ENCODE measurements at regions not wholly inside any gene's neighbourhood (a gene's known extent, or its start where the extent isn't known, plus 50 kb on each side); places are given as distances from the start of the nearest gene placed in this dataset.
"Not testable (repeated sequence)": the region's sequence is repeated elsewhere in the genome, so short reads cannot be mapped to it uniquely, and the experiment has no call there.

GRCh38 chr5:96316487-96316886, 116.6 kb downstream of the PCSK1 start:
- Histone ChIP-seq H3K36me3 (no peaks in the 10 kb centered on the region), H3K27me3 (no peaks in the 10 kb centered on the region), H3K4me1 (no peaks in the 10 kb centered on the region), H3K9me3 (no peaks in the 10 kb centered on the region), H3K27ac (no peak overlapping the region), H3K4me3 (replicated peaks in 1 of 3) (no peak overlapping the region)
- 83 to 85% methylated on average over 2 of the region's 2 CpGs for WGBS, 2 donors
- TF ChIP-seq POLR2A (IDR thresholded peaks at IDR 0.05): no peak
- TF ChIP-seq, protein P1, sequence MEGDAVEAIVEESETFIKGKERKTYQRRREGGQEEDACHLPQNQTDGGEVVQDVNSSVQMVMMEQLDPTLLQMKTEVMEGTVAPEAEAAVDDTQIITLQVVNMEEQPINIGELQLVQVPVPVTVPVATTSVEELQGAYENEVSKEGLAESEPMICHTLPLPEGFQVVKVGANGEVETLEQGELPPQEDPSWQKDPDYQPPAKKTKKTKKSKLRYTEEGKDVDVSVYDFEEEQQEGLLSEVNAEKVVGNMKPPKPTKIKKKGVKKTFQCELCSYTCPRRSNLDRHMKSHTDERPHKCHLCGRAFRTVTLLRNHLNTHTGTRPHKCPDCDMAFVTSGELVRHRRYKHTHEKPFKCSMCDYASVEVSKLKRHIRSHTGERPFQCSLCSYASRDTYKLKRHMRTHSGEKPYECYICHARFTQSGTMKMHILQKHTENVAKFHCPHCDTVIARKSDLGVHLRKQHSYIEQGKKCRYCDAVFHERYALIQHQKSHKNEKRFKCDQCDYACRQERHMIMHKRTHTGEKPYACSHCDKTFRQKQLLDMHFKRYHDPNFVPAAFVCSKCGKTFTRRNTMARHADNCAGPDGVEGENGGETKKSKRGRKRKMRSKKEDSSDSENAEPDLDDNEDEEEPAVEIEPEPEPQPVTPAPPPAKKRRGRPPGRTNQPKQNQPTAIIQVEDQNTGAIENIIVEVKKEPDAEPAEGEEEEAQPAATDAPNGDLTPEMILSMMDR (IDR thresholded peaks at IDR 0.05): no peak
- intact Hi-C loops (cut with DNase I): no loop called here
- DNase-seq: no peak

DNA sequence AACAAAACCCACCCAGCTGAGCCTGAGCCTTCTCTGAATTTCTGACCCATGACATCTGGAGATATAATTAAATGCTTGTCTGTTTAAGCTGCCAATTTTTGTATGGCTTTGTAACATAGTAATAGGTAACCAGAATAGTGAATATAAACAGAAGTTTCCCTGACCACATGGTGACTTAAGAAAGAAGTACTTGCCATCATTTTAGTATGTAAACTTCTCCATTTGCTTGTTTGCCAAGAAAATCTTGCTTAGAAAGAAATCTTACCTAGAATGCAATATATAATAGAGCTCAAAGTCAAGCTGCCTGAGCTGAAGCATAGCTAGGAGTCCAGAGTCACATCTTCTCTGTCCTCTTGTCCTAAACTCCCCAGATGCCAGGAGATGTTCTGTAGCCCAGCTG, 117.0 kb downstream of the PCSK1 start:
- Histone ChIP-seq H3K9me3 (no peaks in the 10 kb centered on the region), H3K4me1 (no peaks in the 10 kb centered on the region), H3K36me3 (no peaks in the 10 kb centered on the region), H3K4me3 (replicated peaks in 1 of 3) (no peak overlapping the region), H3K27ac (no peak overlapping the region), H3K27me3 (no peaks in the 10 kb centered on the region)
- DNase-seq: no peak
- intact Hi-C loops (cut with DNase I): no loop called here
- TF ChIP-seq POLR2A (IDR thresholded peaks at IDR 0.05): no peak
- TF ChIP-seq, protein P1 (IDR thresholded peaks at IDR 0.05): no peak

DNA sequence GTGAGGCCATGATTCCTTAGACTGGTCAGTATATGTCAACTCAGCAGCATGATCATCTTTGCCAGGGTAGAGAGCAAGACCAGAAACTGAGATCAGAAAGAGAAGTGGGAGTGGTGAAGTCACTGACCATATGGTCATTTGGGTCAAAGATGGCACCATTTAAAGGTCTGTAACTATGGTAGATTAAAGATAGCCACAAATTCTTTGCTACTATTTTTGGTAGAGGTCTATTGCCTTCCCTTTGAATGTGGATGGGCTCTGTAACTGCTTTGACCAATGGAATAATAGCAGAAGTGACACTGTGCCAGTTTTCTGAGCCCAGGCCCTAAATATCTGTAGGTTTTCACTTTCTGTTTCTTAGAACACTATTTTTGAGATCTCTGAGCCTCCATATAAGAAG, 117.6 kb downstream of the PCSK1 start:
- Histone ChIP-seq H3K27ac (no peak overlapping the region), H3K36me3 (no peaks in the 10 kb centered on the region), H3K27me3 (no peaks in the 10 kb centered on the region), H3K4me3 (replicated peaks in 1 of 3) (no peak overlapping the region), H3K9me3 (no peaks in the 10 kb centered on the region), H3K4me1 (no peaks in the 10 kb centered on the region)
- TF ChIP-seq, protein P1 (IDR thresholded peaks at IDR 0.05): no peak
- no peak for TF ChIP-seq POLR2A (IDR thresholded peaks at IDR 0.05)
- no peak for DNase-seq
- intact Hi-C loops (cut with DNase I): no loop called here

GRCh38 chr5:96312383-96312782, 120.7 kb downstream of the PCSK1 start:
- DNase-seq: no peak
- Histone ChIP-seq H3K4me3 (replicated peaks in 1 of 3) (no peak overlapping the region), H3K27me3 (no peaks in the 10 kb centered on the region), H3K4me1 (no peaks in the 10 kb centered on the region), H3K36me3 (no peaks in the 10 kb centered on the region), H3K27ac (no peak overlapping the region), H3K9me3 (no peaks in the 10 kb centered on the region)
- TF ChIP-seq, protein P1 (IDR thresholded peaks at IDR 0.05): no peak
- TF ChIP-seq POLR2A (IDR thresholded peaks at IDR 0.05): no peak
- intact Hi-C loops (cut with DNase I): no loop called here

GRCh38 chr5:96307047-96307446, 126.0 kb downstream of the PCSK1 start:
- H3K27ac ChIP-seq; H3K9me3 ChIP-seq; H3K36me3 ChIP-seq; DNase-seq; intact Hi-C loops (cut with DNase I); H3K4me3 ChIP-seq (replicated peaks in 1 of 3); H3K4me1 ChIP-seq; H3K27me3 ChIP-seq: not testable (repeated sequence)

DNA sequence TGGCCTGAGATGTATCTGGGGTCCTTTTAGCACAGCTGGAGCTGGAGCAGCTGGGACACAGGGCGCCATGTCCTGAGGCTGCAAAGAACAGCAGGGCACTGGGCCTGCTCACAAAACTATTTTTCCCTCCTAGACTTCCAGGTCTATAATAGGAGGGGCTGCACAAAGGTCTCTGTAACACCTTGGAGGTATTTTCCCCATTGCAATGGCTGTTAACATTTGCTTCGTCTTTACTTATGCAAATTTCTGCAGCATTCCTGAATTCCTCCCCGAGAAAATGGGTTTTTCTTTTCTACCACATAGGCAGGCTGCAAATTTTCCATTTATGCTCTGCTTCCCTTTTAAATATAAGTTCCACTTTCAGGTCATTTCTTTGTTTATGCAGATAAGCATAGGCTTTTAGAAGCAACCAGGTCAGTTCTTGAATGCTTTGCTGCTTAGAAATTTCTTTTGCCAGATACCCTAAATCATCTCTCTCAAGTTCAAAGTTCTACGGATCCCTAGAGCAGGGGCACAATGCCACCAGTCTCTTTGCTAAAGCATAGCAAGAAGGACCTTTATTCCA, 130.8 kb downstream of the PCSK1 start:
- WGBS, 2 donors: 74 to 87% methylated on average over 4 of the region's 4 CpGs
- no peaks in the 10 kb centered on the region for H3K4me1 ChIP-seq
- no peak for TF ChIP-seq POLR2A (IDR thresholded peaks at IDR 0.05)
- TF ChIP-seq, protein P1 (IDR thresholded peaks at IDR 0.05): no peak
- H3K36me3 ChIP-seq: no peaks in the 10 kb centered on the region
- intact Hi-C loops (cut with DNase I): no loop called here
- no peaks in the 10 kb centered on the region for H3K27me3 ChIP-seq
- H3K27ac ChIP-seq: no peak overlapping the region
- no peaks in the 10 kb centered on the region for H3K9me3 ChIP-seq
- no peak for DNase-seq
- no peak overlapping the region for H3K4me3 ChIP-seq (replicated peaks in 1 of 3)
